H9 (cell line): ENCODE measurements at regions not wholly inside any gene's neighbourhood (a gene's known extent, or its start where the extent isn't known, plus 50 kb on each side); places are given as distances from the start of the nearest gene placed in this dataset.

Experiments
- DNase-seq: peaks from one replicate; pipeline ENCODE4 v3.0.0-alpha.2; 2017
- H2AFZ ChIP-seq: one replicate; pipeline ENCODE4 v1.6.1; 2013; ENCODE audit warnings: mild to moderate bottlenecking, low read length, control low read depth, moderate library complexity
- H2AK5ac ChIP-seq: 2 replicates; pipeline ENCODE4 v1.6.1; 2013; ENCODE audit warnings: low read length, control low read depth, mixed read lengths; ENCODE audit not compliant: insufficient read length
- H2BK120ac ChIP-seq: one replicate; pipeline ENCODE4 v1.6.1; 2013; ENCODE audit warnings: low read depth, mild to moderate bottlenecking, low read length, control low read depth, inconsistent platforms; ENCODE audit not compliant: poor library complexity, severe bottlenecking
- H2BK12ac ChIP-seq: 2 replicates; pipeline ENCODE4 v1.6.1; 2013; ENCODE audit warnings: low read length, control low read depth, mixed read lengths, low read depth; ENCODE audit not compliant: insufficient read length
- H2BK15ac ChIP-seq: 2 replicates; pipeline ENCODE4 v1.6.1; 2013; ENCODE audit warnings: low read depth, low read length, control low read depth
- H2BK20ac ChIP-seq: one replicate; pipeline ENCODE4 v1.6.1; 2013; ENCODE audit warnings: low read depth, mild to moderate bottlenecking, low read length, control low read depth, inconsistent platforms; ENCODE audit not compliant: poor library complexity, severe bottlenecking
- H2BK5ac ChIP-seq: 2 replicates; pipeline ENCODE4 v1.6.1; 2013; ENCODE audit warnings: low read length, control low read depth, mixed read lengths; ENCODE audit not compliant: insufficient read length
- H3K14ac ChIP-seq: 2 replicates; pipeline ENCODE4 v1.6.1; 2013; ENCODE audit warnings: low read length, control low read depth; ENCODE audit not compliant: insufficient read depth
- H3K18ac ChIP-seq: 2 replicates; pipeline ENCODE4 v1.6.1; 2013; ENCODE audit warnings: low read depth, mild to moderate bottlenecking, mixed read lengths, low read length, control low read depth; ENCODE audit not compliant: insufficient read length
- H3K23ac ChIP-seq: 2 replicates; pipeline ENCODE4 v1.6.1; 2013; ENCODE audit warnings: low read length, control low read depth, mixed read lengths, low read depth; ENCODE audit not compliant: insufficient read length
- H3K23me2 ChIP-seq: 2 replicates; pipeline ENCODE4 v1.6.1; 2013; ENCODE audit warnings: low read depth, mild to moderate bottlenecking, mixed read lengths, low read length, control low read depth; ENCODE audit not compliant: insufficient read length, poor library complexity, severe bottlenecking
- H3K27ac ChIP-seq: 2 replicates; pipeline ENCODE4 v1.5.1; 2013; ENCODE audit warnings: low read length, control low read depth, mixed read lengths, low read depth; ENCODE audit not compliant: insufficient read length
- H3K27me3 ChIP-seq: 2 replicates; pipeline ENCODE4 v1.6.1; 2013; ENCODE audit warnings: low read length, control low read depth, inconsistent platforms; ENCODE audit not compliant: insufficient read depth
- H3K4ac ChIP-seq: 2 replicates; pipeline ENCODE4 v1.6.1; 2013; ENCODE audit warnings: low read depth, mild to moderate bottlenecking, control low read depth, inconsistent platforms, low read length, moderate library complexity
- H3K4me1 ChIP-seq: 2 replicates; pipeline ENCODE4 v1.6.1; 2013; ENCODE audit warnings: low read length, control low read depth, inconsistent platforms; ENCODE audit not compliant: insufficient read depth
- H3K4me2 ChIP-seq: 2 replicates; pipeline ENCODE4 v1.6.1; 2013; ENCODE audit warnings: low read length, control low read depth, mixed read lengths; ENCODE audit not compliant: insufficient read length, insufficient read depth
- H3K56ac ChIP-seq: 2 replicates; pipeline ENCODE4 v1.6.1; 2013; ENCODE audit warnings: low read depth, mild to moderate bottlenecking, mixed read lengths, low read length, control low read depth; ENCODE audit not compliant: insufficient read length
- H3K79me1 ChIP-seq: 2 replicates; pipeline ENCODE4 v1.6.1; 2013; ENCODE audit warnings: low read depth, mild to moderate bottlenecking, moderate library complexity, low read length, control low read depth, inconsistent platforms; ENCODE audit not compliant: insufficient read depth, poor library complexity, severe bottlenecking
- H3K79me2 ChIP-seq: 2 replicates; pipeline ENCODE4 v1.6.1; 2013; ENCODE audit warnings: low read length, control low read depth, inconsistent platforms; ENCODE audit not compliant: insufficient read depth
- H3K9ac ChIP-seq: 2 replicates; pipeline ENCODE4 v1.6.1; 2013; ENCODE audit warnings: low read length, control low read depth, mixed read lengths; ENCODE audit not compliant: insufficient read length; ENCODE audit errors: extremely low read depth
- H3K9me3 ChIP-seq: one replicate; pipeline ENCODE4 v1.6.1; 2013; ENCODE audit warnings: low read depth, low read length, inconsistent platforms; ENCODE audit not compliant: control insufficient read depth
- H3T11ph ChIP-seq: one replicate; pipeline ENCODE4 v1.6.1; 2013; ENCODE audit warnings: mild to moderate bottlenecking, low read length, control low read depth, inconsistent platforms
- H4K20me1 ChIP-seq: one replicate; pipeline ENCODE4 v1.6.1; 2013; ENCODE audit not compliant: control insufficient read depth, insufficient read length, insufficient read depth
- H4K5ac ChIP-seq: 2 replicates; pipeline ENCODE4 v1.6.1; 2013; ENCODE audit warnings: low read depth, mild to moderate bottlenecking, mixed read lengths, low read length, control low read depth; ENCODE audit not compliant: insufficient read length
- H4K8ac ChIP-seq: replicated peaks from 2 replicates; pipeline ENCODE4 v1.6.1; 2013; ENCODE audit warnings: low read length, control low read depth, mixed read lengths, low read depth; ENCODE audit not compliant: insufficient read length
- H4K91ac ChIP-seq: 2 replicates; pipeline ENCODE4 v1.6.1; 2013; ENCODE audit warnings: low read depth, mild to moderate bottlenecking, moderate library complexity, mixed read lengths, low read length, control low read depth; ENCODE audit not compliant: insufficient read length
- H3K27ac Mint-ChIP-seq, 3 experiments: 2 replicates in 2 of 3; 3 replicates in 1 of 3; pipeline ENCODE4 v1.8.0; 2020 to 2021; ENCODE audit warnings: mixed read lengths in 3 of 3, mild to moderate bottlenecking in 1 of 3, moderate library complexity in 1 of 3
- H3K27me3 Mint-ChIP-seq: 2 replicates; pipeline ENCODE4 v1.8.0; 2021; ENCODE audit warnings: low read depth, mild to moderate bottlenecking, moderate library complexity, mixed read lengths
- H3K36me3 Mint-ChIP-seq, 3 experiments: 2 replicates in 2 of 3; 3 replicates in 1 of 3; pipeline ENCODE4 v1.8.0; 2020 to 2021; ENCODE audit warnings: low read depth in 3 of 3, mixed read lengths in 3 of 3; ENCODE audit not compliant: insufficient read depth in 1 of 3
- H3K4me1 Mint-ChIP-seq, 2 experiments: 2 replicates each; pipeline ENCODE4 v1.8.0; 2020; ENCODE audit warnings: mixed read lengths in 2 of 2
- H3K4me3 Mint-ChIP-seq, 2 experiments: 2 replicates in 1 of 2; 3 replicates in 1 of 2; pipeline ENCODE4 v1.8.0; 2020 to 2021; ENCODE audit warnings: mild to moderate bottlenecking in 2 of 2, mixed read lengths in 2 of 2, moderate library complexity in 1 of 2
- H3K9me3 Mint-ChIP-seq, 2 experiments: 2 replicates in 1 of 2; 3 replicates in 1 of 2; pipeline ENCODE4 v1.8.0; 2020; ENCODE audit warnings: mild to moderate bottlenecking in 2 of 2, mixed read lengths in 2 of 2, moderate library complexity in 1 of 2
- CTCF ChIP-seq: fragments of 200-600 bp; sonication (generic); conservative IDR thresholded peaks from 3 replicates; pipeline ENCODE4 v1.8.0; 2021; ENCODE audit warnings: antibody characterized with exemption, mild to moderate bottlenecking
- WGBS: extraction: QIAGEN DNeasy Blood & Tissue Kit; methylation state at CpG from one replicate; pipeline ENCODE4 v1.1.7; 2013; ENCODE audit warnings: missing lambda C conversion rate, low lambda C conversion rate, mixed read lengths; ENCODE audit not compliant: insufficient read length; ENCODE audit errors: extremely low coverage; 5-methylcytosine and 5-hydroxymethylcytosine counted together

GRCh38 chr3:86782866-86783265, 208.1 kb downstream of the VGLL3 start:
- no peaks in the 10 kb centered on the region for H3K79me1 ChIP-seq
- DNase-seq = no peak
- H2BK12ac ChIP-seq = no peak overlapping the region
- no peak overlapping the region for H3K14ac ChIP-seq
- no peak overlapping the region for H3K4ac ChIP-seq
- no peak overlapping the region for H3K9ac ChIP-seq
- H4K8ac ChIP-seq = no peak overlapping the region
- H4K5ac ChIP-seq = no peak overlapping the region
- Mint-ChIP-seq H3K27ac (no peak overlapping the region), H3K4me3 (no peak overlapping the region), H3K4me1 (no peaks in the 10 kb centered on the region), H3K9me3 (no peaks in the 10 kb centered on the region), H3K36me3 (no peaks in the 10 kb centered on the region), H3K27me3 (no peaks in the 10 kb centered on the region)
- WGBS = no CpG with 5 or more reads among the region's 4 CpGs
- H2BK5ac ChIP-seq = no peak overlapping the region
- no peaks in the 10 kb centered on the region for H4K20me1 ChIP-seq
- no peak overlapping the region for H3K18ac ChIP-seq
- no peak overlapping the region for H3K23ac ChIP-seq
- H3K27me3 ChIP-seq = no peaks in the 10 kb centered on the region
- no peak overlapping the region for H2BK20ac ChIP-seq
- H3K9me3 ChIP-seq = no peaks in the 10 kb centered on the region
- H3K27ac ChIP-seq = no peak overlapping the region
- no peak overlapping the region for H2AK5ac ChIP-seq
- H3K4me2 ChIP-seq = no peak overlapping the region
- no peaks in the 10 kb centered on the region for H3K23me2 ChIP-seq
- H3K79me2 ChIP-seq = no peaks in the 10 kb centered on the region
- H3K4me1 ChIP-seq = no peaks in the 10 kb centered on the region
- no peak overlapping the region for H3K56ac ChIP-seq
- no peak for TF ChIP-seq CTCF
- H2BK120ac ChIP-seq = no peak overlapping the region
- H3T11ph ChIP-seq = no peak overlapping the region
- no peak overlapping the region for H4K91ac ChIP-seq
- no peak overlapping the region for H2BK15ac ChIP-seq
- no peak overlapping the region for H2AFZ ChIP-seq
